CD4-positive, CD25-positive, alpha-beta regulatory T cell (primary cell): ENCODE measurements at regions not wholly inside any gene's neighbourhood (a gene's known extent, or its start where the extent isn't known, plus 50 kb on each side); places are given as distances from the start of the nearest gene placed in this dataset.
"Not testable (repeated sequence)": the region's sequence is repeated elsewhere in the genome, so short reads cannot be mapped to it uniquely, and the experiment has no call there.

Experiments used
- ATAC-seq, 2 donors: fragments of 150-1000 bp; cut with Tn5 transposase; one replicate each; pipeline ENCODE4 v1.10.0; 2021; ENCODE audit warnings: low read depth in 2 of 2, moderate number of reproducible peaks in 2 of 2, moderate library complexity in 1 of 2
- DNase-seq, 3 donors: peaks; one replicate each; pipeline versions ENCODE4 v3.0.0 to v3.0.0-alpha.2; 2012 to 2022; ENCODE audit warnings: mixed read lengths in 1 of 3
- H3K27ac ChIP-seq: one replicate; pipeline ENCODE4 v1.7.0; 2013; ENCODE audit warnings: mild to moderate bottlenecking, low read length; ENCODE audit not compliant: insufficient read depth, poor library complexity, severe bottlenecking
- H3K27me3 ChIP-seq: one replicate; pipeline ENCODE4 v1.7.0; 2013; ENCODE audit warnings: low read length; ENCODE audit not compliant: control insufficient read depth, insufficient read depth
- H3K36me3 ChIP-seq: one replicate; pipeline ENCODE4 v1.7.0; 2013; ENCODE audit warnings: mild to moderate bottlenecking, low read length, moderate library complexity; ENCODE audit not compliant: control insufficient read depth, insufficient read depth
- H3K4me1 ChIP-seq: 2 replicates; pipeline ENCODE4 v1.7.0; 2013; ENCODE audit warnings: mild to moderate bottlenecking, low read length; ENCODE audit not compliant: insufficient read depth, control insufficient read depth, poor library complexity, severe bottlenecking
- H3K4me3 ChIP-seq: one replicate; pipeline ENCODE4 v1.7.0; 2013; ENCODE audit warnings: low read depth, mild to moderate bottlenecking, low read length, moderate library complexity
- H3K9me3 ChIP-seq, 2 experiments: 1 replicate in 1 of 2; 2 replicates in 1 of 2; pipeline ENCODE4 v1.7.0; 2013; ENCODE audit warnings: low read length in 2 of 2, mild to moderate bottlenecking in 1 of 2, moderate library complexity in 1 of 2; ENCODE audit not compliant: control insufficient read depth in 2 of 2
- H3K27ac Mint-ChIP-seq, 3 donors: one replicate each; pipeline ENCODE4 v1.8.0; 2020 to 2022; ENCODE audit warnings: mild to moderate bottlenecking in 3 of 3, mixed read lengths in 3 of 3, moderate library complexity in 2 of 3
- H3K27me3 Mint-ChIP-seq: one replicate; pipeline ENCODE4 v1.8.0; 2022; ENCODE audit warnings: mild to moderate bottlenecking, mixed read lengths
- H3K36me3 Mint-ChIP-seq: one replicate; pipeline ENCODE4 v1.8.0; 2020; ENCODE audit warnings: mixed read lengths
- H3K4me1 Mint-ChIP-seq, 4 donors: one replicate each; pipeline ENCODE4 v1.8.0; 2020 to 2022; ENCODE audit warnings: mixed read lengths in 4 of 4, mild to moderate bottlenecking in 1 of 4
- H3K4me3 Mint-ChIP-seq, 4 donors: one replicate each; pipeline ENCODE4 v1.8.0; 2020 to 2022; ENCODE audit warnings: mild to moderate bottlenecking in 4 of 4, mixed read lengths in 4 of 4, moderate library complexity in 3 of 4
- H3K9me3 Mint-ChIP-seq, 7 donors: one replicate each; pipeline ENCODE4 v1.8.0; 2020 to 2022; ENCODE audit warnings: mixed read lengths in 7 of 7, mild to moderate bottlenecking in 3 of 7, moderate library complexity in 2 of 7

GRCh38 chr5:120108586-120109248 is 355.4 kb upstream of the PRR16 start:
- H3K9me3 Mint-ChIP-seq: peaks cover 0 to 11% (median 5%) of the 10 kb centered on the region in 7 donors
- no peak overlapping the region for H3K4me3 ChIP-seq
- no peak overlapping the region for H3K4me3 Mint-ChIP-seq
- no peaks in the 10 kb centered on the region for H3K27me3 ChIP-seq
- no peaks in the 10 kb centered on the region for H3K36me3 ChIP-seq
- no peaks in the 10 kb centered on the region for H3K27me3 Mint-ChIP-seq
- no peaks in the 10 kb centered on the region for H3K4me1 Mint-ChIP-seq
- ATAC-seq: no peak
- no peak overlapping the region for H3K27ac ChIP-seq
- peaks cover 0 to 7% of the 10 kb centered on the region in 2 experiments for H3K9me3 ChIP-seq
- H3K27ac Mint-ChIP-seq: no peak overlapping the region
- no peaks in the 10 kb centered on the region for H3K4me1 ChIP-seq
- H3K36me3 Mint-ChIP-seq: no peaks in the 10 kb centered on the region
- no peak for DNase-seq

- H3K4me1 ChIP-seq: no peaks in the 10 kb centered on the region
- H3K27ac ChIP-seq: no peak overlapping the region
- no peaks in the 10 kb centered on the region for H3K36me3 ChIP-seq
- no peak overlapping the region for H3K4me3 ChIP-seq
- no peaks in the 10 kb centered on the region for H3K27me3 ChIP-seq
- ATAC-seq: no peak
- no peaks in the 10 kb centered on the region for H3K4me1 Mint-ChIP-seq
- H3K27me3 Mint-ChIP-seq: no peaks in the 10 kb centered on the region
- no peak overlapping the region for H3K4me3 Mint-ChIP-seq
- H3K36me3 Mint-ChIP-seq: no peaks in the 10 kb centered on the region
- DNase-seq: no peak
- H3K9me3 ChIP-seq: no peaks in the 10 kb centered on the region
- no peak overlapping the region for H3K27ac Mint-ChIP-seq
- peaks cover 0 to 8% (median 2%) of the 10 kb centered on the region in 7 donors for H3K9me3 Mint-ChIP-seq
Observed at GRCh38 chr5:120122703-120123102, 341.4 kb upstream of the PRR16 start.

DNA sequence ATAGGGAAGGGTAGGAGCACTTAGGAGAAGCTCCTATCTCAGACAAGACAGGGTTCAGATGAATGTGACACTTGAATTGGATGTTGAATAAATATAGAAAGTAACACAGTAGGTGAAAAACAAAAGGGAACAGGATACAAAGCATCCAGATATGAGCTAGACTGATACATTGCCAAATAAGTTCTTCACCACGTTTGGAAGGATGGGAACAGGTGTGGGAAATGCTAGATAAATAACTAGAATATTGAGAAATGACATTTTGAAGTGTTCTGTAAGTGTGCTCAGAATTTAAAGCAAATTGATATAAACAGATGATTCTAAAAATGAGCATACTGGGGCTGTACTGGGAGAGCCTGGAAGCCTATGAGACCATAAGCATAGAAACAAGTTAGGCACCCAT is 340.1 kb upstream of the PRR16 start:
- Histone ChIP-seq H3K36me3 (no peaks in the 10 kb centered on the region), H3K9me3 (no peaks in the 10 kb centered on the region), H3K4me1 (no peaks in the 10 kb centered on the region), H3K27ac (no peak overlapping the region), H3K27me3 (no peaks in the 10 kb centered on the region), H3K4me3 (no peak overlapping the region)
- Mint-ChIP-seq H3K27ac (no peak overlapping the region), H3K4me3 (no peak overlapping the region), H3K4me1 (no peaks in the 10 kb centered on the region), H3K36me3 (no peaks in the 10 kb centered on the region), H3K9me3 (peaks cover 0 to 5% (median 2%) of the 10 kb centered on the region in 7 donors), H3K27me3 (no peaks in the 10 kb centered on the region)
- no peak for DNase-seq
- no peak for ATAC-seq

DNA sequence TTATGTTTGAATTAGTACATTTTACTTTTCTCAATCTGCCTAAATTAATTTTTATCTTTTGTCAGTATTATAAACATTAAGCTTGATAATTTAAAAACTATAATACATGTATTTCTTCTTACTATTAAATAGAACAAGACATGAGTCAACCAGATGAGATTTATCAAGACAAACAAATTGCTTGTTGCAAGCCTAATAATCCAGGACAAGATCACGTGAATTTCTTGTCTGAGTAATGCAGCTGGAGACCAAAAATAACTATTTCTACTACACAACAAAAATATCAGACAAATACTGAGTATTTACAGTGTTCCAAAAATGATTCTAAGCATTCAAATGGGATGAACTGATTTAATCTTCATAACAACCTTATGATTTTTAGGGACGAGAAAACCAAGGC is 339.1 kb upstream of the PRR16 start:
- Mint-ChIP-seq H3K4me1 (no peaks in the 10 kb centered on the region), H3K4me3 (no peak overlapping the region), H3K27ac (no peak overlapping the region), H3K36me3 (no peaks in the 10 kb centered on the region), H3K27me3 (no peaks in the 10 kb centered on the region), H3K9me3 (peaks cover 0 to 4% (median 2%) of the 10 kb centered on the region in 7 donors)
- DNase-seq: no peak
- ATAC-seq: no peak
- Histone ChIP-seq H3K36me3 (no peaks in the 10 kb centered on the region), H3K27me3 (no peaks in the 10 kb centered on the region), H3K27ac (no peak overlapping the region), H3K9me3 (no peaks in the 10 kb centered on the region), H3K4me3 (no peak overlapping the region), H3K4me1 (no peaks in the 10 kb centered on the region)

DNA sequence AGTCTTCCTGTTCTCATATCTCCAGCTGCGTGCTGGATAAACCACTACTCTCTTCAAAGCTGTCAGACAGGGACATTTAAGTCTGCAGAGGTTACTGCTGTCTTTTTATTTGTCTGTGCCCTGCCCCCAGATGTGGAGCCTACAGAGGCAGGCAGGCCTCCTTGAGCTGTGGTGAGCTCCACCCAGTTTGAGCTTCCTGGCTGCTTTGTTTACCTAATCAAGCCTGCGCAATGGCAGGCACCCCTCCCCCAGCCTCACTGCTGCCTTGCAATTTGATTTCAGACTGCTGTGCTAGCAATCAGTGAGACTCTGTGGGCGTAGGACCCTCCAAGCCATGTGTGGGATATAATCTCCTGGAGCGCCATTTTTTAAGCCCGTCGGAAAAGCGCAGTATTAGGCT is 331.8 kb upstream of the PRR16 start:
- H3K4me3 Mint-ChIP-seq, H3K9me3 ChIP-seq, H3K36me3 Mint-ChIP-seq, H3K9me3 Mint-ChIP-seq, H3K27me3 Mint-ChIP-seq, H3K36me3 ChIP-seq, H3K4me1 ChIP-seq, H3K27ac Mint-ChIP-seq, H3K27me3 ChIP-seq, H3K27ac ChIP-seq, ATAC-seq, H3K4me3 ChIP-seq, H3K4me1 Mint-ChIP-seq: not testable (repeated sequence)
- peak in 1 of 3 donors; percentile 1 for DNase-seq

- Histone ChIP-seq H3K27me3 (no peaks in the 10 kb centered on the region), H3K36me3 (no peaks in the 10 kb centered on the region), H3K4me1 (no peaks in the 10 kb centered on the region), H3K9me3 (no peaks in the 10 kb centered on the region), H3K4me3 (no peak overlapping the region), H3K27ac (no peak overlapping the region)
- DNase-seq (no peak), ATAC-seq (no peak)
- Mint-ChIP-seq H3K27me3 (no peaks in the 10 kb centered on the region), H3K4me1 (no peaks in the 10 kb centered on the region), H3K4me3 (no peak overlapping the region), H3K36me3 (no peaks in the 10 kb centered on the region), H3K27ac (no peak overlapping the region), H3K9me3 (peaks cover 0 to 8% (median 2%) of the 10 kb centered on the region in 7 donors)
Observed at GRCh38 chr5:120134944-120135343, 329.2 kb upstream of the PRR16 start.

DNA sequence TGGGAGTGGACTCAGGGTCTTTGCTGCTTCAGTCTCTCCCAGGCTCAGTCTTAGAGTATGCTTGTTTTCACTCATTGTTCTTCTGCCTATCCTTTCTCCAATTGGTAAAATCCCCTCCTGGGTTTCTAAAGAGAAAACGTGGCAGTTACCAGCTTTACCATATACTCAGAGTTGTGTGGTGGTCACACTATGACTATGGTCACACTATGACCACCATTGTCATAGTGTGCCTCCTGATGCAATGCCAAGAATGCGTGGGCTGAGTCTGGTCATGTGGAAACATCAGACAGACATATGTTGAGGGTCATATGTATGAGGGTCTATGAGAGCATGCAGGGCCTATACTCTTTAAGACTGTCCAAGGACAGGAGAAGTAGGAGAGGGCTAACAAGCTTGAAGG is 326.5 kb upstream of the PRR16 start:
- ATAC-seq (no peak), DNase-seq (no peak)
- no peaks in the 10 kb centered on the region for H3K27me3 ChIP-seq
- no peaks in the 10 kb centered on the region for H3K4me1 Mint-ChIP-seq
- no peaks in the 10 kb centered on the region for H3K36me3 Mint-ChIP-seq
- no peaks in the 10 kb centered on the region for H3K4me1 ChIP-seq
- H3K27ac ChIP-seq: no peak overlapping the region
- no peaks in the 10 kb centered on the region for H3K9me3 ChIP-seq
- peaks cover 0 to 4% (median 2%) of the 10 kb centered on the region in 7 donors for H3K9me3 Mint-ChIP-seq
- H3K4me3 Mint-ChIP-seq: no peak overlapping the region
- H3K27me3 Mint-ChIP-seq: no peaks in the 10 kb centered on the region
- H3K27ac Mint-ChIP-seq: no peak overlapping the region
- no peak overlapping the region for H3K4me3 ChIP-seq
- H3K36me3 ChIP-seq: no peaks in the 10 kb centered on the region

DNA sequence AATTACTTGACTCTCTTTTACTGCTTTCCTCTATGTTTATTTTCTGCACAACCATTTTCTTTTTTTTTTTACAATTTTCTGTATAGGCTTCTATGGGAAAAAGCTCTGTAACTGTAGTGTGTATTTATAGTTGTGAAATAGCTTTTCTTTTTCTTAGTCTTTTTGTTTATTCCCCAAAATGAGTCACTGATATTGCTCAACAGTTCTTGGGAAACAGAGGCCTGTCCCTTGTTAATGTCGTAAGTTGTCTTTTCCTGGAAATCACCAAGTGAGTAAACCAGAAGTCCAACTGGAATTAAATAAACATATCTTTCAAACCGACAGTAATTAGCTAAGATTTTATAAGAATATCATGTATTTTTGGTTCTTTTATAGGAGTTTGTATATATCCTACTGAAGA is 325.1 kb upstream of the PRR16 start:
- H3K36me3 ChIP-seq: no peaks in the 10 kb centered on the region
- Mint-ChIP-seq H3K4me1 (no peaks in the 10 kb centered on the region), H3K4me3 (no peak overlapping the region), H3K27ac (no peak overlapping the region), H3K9me3 (peaks cover 0 to 4% (median 3%) of the 10 kb centered on the region in 7 donors), H3K27me3 (no peaks in the 10 kb centered on the region), H3K36me3 (no peaks in the 10 kb centered on the region)
- no peak overlapping the region for H3K4me3 ChIP-seq
- H3K9me3 ChIP-seq: no peaks in the 10 kb centered on the region
- no peaks in the 10 kb centered on the region for H3K4me1 ChIP-seq
- no peak for DNase-seq
- no peaks in the 10 kb centered on the region for H3K27me3 ChIP-seq
- no peak for ATAC-seq
- H3K27ac ChIP-seq: no peak overlapping the region
